ENCODE measurements at regions not wholly inside any gene's neighbourhood (a gene's known extent, or its start where the extent isn't known, plus 50 kb on each side); places are given as distances from the start of the nearest gene placed in this dataset.
"Not testable (repeated sequence)": the region's sequence is repeated elsewhere in the genome, so short reads cannot be mapped to it uniquely, and the experiment has no call there.

DNA sequence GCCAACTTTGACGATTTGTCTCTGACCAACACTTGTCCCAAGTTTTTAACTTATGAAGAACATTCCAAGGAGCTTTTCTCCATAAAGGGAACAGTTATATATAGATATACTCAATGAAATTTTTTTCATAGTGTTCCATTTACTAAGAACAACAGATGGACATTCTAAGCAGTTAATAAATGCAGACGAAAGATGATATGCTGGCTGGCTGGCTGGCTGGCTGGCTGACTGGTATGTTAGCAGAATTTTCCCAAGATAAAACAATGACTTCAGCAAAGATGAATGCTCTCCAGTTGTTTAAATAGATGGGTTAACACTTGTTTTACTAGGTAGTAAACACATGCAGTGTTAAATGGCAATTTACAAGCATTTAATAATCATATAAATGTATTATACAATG is 62.2 kb downstream of the SPANXN3 start:
- DNase-seq: no peak

DNA sequence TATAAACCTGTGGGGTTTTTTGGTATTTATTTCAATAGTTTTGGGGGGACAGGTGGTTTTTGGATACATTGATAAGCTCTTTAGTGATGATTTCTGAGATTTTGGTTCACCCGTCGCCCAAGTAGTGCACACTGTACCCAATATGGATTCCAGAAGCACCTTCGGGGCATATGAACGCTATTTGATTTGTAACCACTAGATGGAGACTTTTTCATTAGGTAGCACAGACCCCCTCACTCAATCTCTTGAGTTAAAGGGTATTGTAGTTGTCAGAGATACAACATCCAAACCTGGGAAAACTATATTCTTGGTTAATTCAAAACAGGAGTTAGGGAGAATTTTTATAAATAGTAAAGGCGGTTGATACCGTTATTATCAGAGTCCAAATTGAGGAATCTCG is 79.8 kb downstream of the SPANXN3 start:
- peak; percentile 13 to 45 for DNase-seq

DNA sequence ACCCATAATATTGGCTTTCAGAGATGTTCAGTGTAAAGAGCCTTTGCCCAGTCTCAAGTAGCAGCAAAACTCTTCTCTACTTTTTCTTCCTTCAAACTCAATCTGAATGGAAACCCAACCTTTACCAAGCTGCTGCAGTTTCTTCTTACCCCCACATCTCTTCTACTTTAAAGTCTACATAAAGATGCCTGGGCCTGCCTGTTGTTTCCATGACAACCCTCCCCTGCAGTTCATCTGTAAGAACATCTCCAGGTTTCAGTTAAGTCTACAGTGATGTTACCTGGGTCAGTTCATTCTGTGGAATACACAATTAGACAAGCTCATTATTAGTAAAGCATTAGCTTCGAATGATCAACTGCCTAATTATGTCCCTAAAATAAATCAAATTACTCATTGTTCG is 81.4 kb downstream of the SPANXN3 start:
- no peak for DNase-seq

DNA sequence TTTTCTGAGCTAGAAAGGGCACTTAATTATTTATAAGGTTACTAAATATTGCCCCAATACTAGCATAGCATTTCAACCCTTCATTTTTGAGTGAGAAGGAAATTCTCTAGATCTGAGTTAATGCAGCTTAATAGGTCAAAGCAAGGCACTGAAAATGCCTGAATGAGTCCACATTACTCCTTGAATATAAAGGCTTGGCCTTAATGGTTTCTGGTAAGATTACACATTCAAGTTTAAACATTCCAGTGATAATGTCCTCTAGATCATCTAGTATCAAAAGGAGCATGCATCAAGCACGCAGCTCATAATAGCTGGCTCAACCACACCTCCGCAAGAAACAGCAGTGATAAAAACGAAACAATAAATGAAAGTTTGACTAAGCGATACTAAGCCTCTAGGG is 87.5 kb downstream of the SPANXN3 start:
- no peak for DNase-seq

DNA sequence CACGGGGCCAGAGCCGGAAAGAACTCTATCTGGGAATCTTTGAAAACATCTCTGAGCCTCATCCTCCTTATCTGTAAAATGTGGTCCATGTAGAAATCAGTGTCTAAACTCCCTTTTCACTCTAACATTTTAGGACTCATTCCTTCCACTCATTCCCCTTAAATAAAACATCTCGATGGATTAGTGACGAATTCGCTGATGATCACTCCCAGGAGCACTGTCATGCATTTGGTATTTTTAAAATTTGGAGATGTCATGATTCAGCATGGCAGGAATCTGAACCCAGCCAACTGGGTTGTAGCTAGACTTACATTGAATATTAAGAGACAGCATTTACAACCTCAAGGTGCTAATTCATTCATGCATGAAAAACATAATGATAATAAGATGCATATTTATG is 88.1 kb downstream of the SPANXN3 start:
- no peak for DNase-seq

DNA sequence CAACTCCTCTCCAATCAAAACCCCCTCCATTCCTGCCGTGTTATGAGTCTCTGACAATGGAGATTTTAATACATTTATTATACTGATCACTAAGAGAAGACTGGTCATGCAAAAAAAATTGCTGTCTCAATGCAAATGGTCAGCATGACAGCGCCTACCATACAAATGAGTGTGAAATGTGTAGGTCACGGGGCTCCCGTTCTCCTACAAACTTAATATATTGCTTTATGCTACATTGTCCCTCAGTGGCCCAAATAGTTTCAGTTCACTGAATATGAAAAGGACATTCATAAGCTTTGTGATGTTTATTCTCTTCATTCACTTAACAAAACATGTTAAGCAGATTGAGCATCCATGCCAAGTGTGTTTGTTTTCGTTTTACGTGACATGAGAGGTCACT is 116.1 kb downstream of the SPANXN3 start:
- DNase-seq: no peak

DNA sequence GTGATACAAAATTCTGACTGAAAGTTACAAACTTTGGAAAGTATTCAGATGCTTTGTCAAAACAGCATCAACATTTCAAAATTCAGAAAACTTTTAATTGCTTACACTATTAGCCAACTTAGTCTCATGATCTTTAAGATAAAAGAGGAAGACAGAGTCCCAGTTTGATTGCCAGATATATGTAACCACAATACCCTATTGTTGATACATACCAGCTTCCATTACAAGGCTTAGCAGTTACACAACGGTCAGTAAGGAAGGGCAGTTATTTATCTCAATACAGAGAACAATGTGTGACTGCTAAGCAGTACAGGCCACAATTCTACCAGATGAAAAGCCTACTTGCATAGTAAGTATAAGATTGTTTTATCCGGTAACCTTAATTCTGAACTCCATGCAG is 138.4 kb downstream of the SPANXN3 start:
- no peak for DNase-seq

DNA sequence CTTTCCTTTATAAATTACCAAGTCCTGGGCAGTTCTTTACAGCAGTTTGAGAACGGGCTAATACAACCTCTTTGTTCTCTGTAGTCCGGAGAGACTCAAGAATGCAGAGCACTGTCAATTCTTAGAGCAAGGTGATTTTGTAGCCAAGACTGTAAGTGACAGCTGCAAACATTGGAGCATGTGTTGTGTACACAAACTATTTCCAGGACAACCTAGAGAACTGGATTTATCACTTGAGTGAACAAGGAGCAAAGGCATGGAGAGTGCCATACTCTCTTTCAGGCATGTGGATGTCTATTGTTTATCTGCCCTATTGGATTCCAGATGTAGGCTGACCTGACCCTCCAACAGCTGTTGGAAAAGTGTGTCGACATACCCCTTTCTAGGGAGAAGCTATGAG is 153.9 kb downstream of the SPANXN3 start:
- no peak for DNase-seq

DNA sequence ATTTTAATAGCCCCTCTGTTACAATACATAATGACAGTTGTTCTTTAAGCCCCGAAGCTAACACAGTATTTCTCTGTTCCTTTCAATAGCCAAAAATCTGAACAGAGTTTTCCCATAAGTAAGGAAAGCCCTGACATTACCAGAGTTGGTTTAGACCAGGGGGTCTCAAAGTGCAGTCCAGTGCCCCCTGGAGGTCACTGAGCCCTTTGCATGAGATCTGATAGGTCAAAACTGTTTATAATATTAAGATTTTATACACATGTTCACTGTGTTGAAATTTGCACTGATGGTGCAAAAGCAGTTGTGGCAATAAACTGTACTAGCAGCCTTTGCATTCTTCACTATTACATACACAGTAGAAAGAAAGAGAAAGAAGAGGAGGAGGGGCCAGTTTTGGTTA is 177.1 kb downstream of the SPANXN3 start:
- DNase-seq: no peak

DNA sequence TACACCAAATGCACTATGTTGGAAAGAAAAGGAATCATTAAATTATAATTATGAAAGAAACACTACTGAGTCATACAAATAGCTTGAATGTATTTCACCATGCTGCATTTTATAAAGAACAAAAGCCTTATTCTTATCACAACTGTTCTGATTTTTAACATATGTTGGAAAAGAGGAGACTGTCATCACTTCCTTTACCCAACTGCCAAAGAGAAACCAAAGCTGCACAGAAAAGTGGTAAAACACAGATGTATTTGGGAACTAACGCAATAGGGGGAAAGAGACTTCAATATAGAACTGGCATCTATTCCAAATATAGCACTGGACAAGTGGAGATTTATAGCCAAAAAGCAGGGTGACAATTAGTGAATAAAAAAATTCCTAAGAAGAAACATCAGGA is 181.0 kb downstream of the SPANXN3 start:
- DNase-seq: no peak

DNA sequence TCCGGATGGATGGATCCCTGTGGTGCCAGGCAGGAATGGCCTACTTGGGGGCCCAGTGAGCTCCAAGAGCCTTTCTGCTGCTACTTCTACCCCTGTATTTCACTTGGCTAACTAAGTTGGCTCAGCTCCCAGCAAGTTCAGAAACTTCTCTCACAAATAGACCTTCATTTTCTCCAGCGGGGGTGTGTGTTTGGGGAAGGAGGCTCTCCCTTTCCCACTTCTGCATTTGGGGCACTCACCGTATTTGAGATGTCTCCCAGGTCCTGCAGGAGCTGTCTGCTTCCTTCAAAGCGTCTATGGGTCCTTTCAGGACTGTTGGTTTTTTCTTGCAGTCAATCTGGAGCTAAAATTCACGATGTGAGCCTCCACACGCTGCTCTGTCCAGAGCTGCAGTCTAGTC is 197.7 kb downstream of the SPANXN3 start:
- DNase-seq: no peak

DNA sequence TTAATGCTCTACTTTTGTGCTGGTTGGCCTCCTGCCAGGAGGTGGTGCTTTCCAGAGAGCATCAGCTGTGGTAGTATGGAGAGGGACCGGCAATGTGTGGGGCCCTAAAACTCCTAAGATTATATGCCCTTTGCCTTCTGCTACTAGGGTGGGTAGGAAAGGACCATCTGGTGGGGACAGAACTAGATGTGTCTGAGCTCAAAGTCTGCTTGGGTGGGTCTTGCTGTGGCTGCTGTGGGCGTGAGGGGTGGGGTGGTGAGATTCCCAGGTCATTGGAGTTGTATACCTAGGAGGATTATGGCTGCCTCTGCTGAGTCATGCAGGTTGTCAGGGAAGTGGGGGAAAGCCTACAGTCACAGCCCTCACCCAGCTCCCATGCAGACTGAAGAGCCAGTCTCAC is 198.4 kb downstream of the SPANXN3 start:
- DNase-seq: not testable (repeated sequence)

DNA sequence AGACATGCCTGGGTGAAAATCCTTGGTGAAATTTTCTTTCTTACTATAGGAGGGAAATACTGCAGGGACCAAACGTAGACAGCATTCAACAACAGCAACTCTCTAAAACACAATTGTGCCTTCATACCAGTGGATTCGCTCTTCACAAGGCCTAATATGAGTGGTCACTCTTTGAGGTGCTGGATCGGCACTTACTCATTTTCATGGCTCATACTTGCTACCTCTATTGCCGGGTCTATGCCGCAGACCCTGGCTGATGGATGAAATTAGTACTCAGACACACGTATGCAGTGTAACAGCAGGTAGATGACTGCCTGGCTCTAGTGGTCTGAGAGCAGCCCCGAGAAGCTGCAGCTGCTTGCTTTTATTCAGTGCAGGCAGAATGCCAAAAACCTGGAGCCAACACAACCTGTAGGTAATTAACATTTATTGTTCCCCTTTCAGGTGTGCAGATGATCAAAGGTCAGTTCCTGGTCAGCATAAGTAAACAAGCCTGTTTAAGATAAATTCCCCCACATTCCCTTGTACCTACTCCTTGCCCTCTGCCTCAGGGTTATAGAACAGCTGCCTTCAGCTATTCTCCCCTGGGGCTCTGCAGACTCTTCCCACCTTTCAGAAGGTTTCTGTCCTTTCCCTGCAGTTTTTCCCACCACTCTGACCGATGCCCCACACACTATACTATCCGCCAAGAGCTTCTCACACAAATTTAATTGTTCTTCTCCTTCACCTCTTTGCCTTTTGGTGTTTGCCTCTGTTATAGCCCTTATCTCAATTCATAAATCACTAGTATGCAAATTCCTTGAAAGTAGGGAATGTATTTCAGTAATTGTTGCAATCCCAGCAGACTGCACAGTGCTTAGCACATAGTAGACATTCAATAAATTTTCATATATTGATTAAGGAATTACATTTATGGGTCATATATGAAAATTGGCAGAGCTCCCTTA is 210.0 kb downstream of the SPANXN3 start:
- peak; percentile 34 to 55 for DNase-seq

DNA sequence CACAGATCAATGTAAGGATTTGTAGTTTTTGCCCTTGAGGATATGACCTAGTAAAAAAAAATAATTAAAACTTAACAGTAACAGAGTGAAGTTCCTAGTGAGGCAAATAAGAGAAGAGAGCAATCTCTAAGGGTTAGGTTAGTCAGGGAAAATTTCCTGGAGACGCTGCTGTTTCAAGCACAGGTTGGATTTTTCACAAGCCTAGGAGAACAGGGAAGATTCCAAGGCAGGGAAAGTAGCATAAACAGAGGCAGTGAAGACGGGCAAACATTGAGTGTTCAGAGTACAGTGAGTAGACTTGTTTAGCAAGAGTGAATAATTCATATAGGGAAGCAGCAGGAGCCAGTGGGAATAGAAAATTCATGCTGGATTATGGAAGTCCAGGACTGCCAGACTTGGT is 212.8 kb downstream of the SPANXN3 start:
- DNase-seq: no peak

DNA sequence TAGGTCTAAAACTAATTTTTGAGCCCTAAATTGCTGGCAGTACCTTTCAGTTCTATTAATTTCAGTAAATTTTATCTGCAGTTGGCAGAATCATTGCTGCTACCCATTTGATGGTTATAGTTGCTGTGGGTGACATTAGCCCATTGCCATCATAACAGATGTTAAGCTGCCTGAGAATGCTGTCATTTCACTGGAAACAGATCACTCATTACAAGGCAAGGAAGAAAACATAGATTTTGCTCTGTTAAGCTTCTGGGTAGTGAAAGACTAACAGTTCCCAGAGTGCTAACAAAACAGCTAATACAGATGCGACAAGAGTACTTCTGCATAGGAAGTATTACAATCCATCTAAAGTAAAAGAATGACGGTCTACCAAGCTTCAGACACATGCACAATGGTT is 213.2 kb downstream of the SPANXN3 start:
- no peak for DNase-seq

DNA sequence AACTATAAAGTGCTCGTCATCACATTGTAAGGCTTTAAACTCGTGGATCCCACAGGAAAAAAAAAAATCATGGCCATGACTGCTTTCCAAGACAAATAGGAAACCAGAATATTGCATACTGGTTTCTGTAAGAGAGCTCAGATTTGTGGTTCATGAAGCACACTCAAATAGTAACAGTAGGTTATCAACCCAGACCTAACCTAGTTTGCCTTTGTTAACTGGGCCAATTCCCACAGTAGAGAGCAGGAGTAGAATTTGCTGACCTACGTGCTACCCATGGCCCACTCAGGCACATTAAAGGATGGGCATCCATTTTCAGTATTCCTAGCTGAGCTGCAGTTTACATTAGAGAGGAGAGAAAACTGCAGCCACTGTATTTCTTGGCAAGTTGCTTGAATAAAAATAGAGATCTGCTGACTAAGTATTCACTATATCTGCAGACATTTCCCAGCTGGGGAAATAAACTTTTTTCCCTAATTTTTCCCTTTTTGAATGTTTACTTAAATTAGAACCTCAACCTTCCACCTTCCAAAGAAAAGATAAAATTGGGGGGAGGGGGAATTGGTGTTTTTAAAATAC is 218.5 kb downstream of the SPANXN3 start:
- no peak for DNase-seq

DNA sequence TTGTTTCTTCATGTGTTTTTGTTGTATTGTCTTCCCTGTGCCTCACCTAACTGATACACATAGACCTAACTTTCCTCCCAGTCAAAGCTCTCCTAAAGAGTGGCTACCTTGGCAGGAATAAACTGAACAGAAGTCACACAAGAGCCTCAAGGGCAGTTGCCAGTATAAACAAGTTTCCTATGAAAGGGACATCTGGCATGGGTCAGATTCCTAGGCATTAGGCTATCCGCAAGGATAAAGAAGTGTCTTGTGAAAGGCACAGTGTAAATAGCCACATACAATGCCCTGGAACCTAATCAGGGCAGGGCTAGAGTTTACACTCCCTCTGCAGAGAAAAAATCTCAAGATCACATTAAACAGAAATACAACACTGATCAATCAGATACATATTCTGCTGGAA is 220.8 kb downstream of the SPANXN3 start:
- peak; percentile 36 to 55 for DNase-seq

DNA sequence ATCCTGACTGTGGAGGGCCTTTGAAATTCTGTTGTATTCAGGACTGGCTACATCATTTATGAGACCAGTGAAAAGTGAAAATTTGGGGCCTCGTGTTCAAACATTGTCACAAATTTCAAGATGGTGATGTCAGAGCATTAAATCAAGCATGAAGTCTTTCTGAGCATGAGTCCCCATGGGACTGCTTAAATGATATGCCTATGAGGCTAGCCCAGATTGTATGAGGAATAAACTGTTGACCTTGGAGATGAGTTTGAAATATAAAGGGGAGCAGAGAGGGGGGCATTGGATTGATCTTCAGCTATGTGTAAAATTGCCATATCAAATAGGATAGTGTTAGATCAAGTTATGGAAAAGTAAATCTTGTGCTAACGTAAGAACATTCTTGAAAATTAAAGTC is 230.0 kb downstream of the SPANXN3 start:
- DNase-seq: no peak

DNA sequence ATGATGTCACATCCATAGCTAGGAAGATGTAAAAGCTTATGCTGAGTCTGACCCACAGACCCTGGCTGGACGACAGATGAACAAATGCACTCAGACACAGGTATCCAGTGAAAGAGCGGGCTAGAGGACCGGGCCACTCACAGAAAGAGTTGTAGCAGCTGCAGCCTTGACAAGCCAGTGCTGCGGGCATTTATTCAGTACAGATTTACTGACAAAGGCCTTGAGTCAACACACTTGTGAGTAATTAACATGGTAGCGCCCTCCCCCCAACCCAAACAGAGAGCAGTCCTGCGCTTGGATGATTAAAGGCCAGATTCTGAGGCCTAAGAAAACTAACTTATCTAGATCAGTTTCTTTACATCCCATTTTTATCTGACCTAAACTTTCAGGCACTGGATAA is 244.6 kb downstream of the SPANXN4 start:
- no peak for DNase-seq

DNA sequence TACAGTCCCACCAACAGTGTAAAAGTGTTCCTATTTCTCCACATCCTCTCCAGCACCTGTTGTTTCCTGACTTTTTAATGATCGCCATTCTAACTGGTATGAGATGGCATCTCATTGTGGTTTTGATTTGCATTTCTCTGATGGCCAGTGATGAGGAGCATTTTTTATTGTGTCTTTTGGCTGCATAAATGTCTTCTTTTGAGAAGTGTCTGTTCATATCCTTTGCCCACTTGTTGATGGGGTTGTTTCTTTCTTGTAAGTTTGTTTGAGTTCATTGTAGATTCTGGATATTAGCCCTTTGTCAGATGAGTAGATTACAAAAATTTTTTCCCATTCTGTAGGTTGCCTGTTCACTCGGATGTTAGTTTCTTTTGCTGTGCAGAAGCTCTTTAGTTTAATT is 218.9 kb downstream of the SPANXN4 start:
- not testable (repeated sequence) for DNase-seq

DNA sequence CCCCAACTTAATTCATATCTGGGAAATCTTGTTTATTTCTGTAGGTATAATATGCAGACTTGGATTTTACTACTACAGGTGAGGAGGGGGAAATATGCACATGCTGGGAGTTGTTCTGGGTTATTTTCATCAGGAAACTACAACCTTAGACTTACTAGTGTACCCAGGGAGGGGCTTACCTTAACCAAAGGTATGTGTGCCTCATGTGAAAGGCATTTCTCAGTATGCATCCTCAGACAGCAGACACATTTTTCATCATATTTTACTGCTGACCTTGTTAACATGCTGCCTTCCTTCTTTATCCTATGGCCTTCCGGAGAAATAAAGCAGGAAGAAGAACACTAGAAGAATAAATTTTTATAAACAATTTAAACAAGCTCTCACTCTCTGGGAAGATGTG is 214.9 kb downstream of the SPANXN4 start:
- no peak for DNase-seq

DNA sequence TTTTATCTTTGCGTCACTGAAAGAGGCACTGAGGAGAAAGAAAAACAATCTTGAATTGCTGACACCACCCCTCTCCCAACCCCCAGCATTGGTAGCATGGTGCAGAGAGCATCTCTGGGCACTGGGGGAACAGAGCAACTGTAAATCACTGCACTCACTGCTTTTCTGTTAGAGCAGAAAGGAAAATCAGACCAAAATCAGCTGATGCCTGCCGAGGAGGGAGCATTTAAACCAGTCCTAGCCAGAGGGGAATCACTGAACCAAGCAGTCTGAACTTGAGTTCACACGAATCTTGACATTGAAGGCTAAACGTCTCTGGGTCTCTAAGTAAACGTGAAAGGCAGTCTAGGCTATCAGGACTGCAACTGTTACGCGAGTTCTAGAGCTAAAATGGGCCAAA is 205.8 kb downstream of the SPANXN4 start:
- no peak for DNase-seq

DNA sequence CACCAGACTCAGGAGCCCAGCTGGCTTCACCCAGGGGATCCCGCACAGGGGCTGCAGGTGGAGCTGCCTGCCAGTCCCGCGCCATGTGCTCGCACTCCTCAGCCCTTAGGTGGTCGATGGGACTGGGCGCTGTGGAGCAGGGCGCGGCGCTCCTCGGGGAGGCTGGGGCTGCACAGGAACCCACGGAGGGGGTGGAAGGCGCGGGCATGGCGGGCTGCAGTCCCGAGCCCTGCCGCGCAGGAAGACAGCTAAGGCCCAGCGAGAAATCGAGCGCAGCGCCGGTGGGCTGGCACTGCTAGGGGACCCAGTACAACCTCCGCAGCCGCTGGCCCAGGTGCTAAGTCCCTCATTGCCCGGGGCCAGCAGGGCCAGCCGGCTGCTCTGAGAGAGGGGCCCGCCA is 202.9 kb downstream of the SPANXN4 start:
- not testable (repeated sequence) for DNase-seq

DNA sequence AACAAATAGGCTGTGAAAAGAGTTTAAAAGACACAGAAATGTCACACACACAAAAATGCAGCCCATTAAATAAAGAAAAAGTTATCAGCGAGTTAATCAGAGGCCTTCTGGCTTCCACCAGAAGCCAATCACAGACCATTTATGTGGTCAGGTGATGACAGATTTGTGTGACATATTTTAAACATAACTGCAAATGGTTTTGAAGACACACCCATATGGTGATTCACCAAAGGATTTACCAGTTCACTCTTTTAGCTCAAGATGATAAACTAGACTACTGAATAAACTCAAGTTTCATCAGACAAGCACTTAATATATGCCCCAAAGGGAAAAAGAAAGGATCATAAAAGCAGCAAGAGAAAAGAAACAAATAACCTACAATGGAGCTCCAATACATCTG is 181.2 kb downstream of the SPANXN4 start:
- no peak for DNase-seq

DNA sequence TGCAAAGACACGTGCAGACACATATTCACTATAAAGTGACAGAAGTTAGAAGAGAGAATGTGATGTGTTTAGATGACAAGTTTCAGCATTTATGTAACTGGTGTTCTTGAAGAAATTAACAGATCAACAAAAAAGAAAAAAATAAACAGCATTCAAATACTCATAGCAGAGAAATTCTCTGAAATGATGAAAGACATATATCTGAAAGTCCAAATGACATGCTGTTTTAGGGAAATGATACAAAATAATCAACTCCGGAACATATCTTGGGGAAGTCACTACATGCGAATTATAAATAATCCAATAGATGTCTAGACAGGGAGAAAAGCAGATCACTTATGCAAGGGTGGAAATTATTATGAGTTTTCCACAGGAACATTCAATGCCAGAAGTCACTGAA is 146.0 kb downstream of the SPANXN4 start:
- DNase-seq: no peak

All from NCI-H2081 (cell line).